DMS79 (cell line): ENCODE measurements at regions not wholly inside any gene's neighbourhood (a gene's known extent, or its start where the extent isn't known, plus 50 kb on each side); places are given as distances from the start of the nearest gene placed in this dataset.
"Not testable (repeated sequence)": the region's sequence is repeated elsewhere in the genome, so short reads cannot be mapped to it uniquely, and the experiment has no call there.

Experiments used
- DNase-seq: peaks from one replicate; lab custom pipeline; 2025; lab: John Stamatoyannopoulos, UW

GRCh38 chr14:71742485-71742884, 189.7 kb upstream of the RGS6 start:
- no peak for DNase-seq

DNA sequence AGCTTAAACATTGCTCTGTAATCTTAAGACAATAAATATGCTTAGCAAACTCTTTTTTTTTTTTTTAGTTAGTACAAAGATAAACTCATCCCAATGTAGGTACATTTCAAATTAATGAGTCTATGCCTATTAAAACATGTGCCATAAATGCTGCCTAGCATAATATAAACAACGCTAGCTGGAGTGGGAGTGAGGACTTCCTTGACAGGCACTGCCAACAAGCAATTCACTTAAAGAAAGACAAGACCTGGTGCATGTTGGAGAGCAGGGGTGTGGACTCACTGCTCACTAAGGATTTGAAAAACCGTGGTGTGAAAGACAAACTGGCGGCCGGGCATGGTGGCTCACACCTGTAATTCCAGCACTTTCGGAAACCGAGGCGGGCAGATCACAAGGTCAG, 187.2 kb upstream of the RGS6 start:
- DNase-seq, result no peak

DNA sequence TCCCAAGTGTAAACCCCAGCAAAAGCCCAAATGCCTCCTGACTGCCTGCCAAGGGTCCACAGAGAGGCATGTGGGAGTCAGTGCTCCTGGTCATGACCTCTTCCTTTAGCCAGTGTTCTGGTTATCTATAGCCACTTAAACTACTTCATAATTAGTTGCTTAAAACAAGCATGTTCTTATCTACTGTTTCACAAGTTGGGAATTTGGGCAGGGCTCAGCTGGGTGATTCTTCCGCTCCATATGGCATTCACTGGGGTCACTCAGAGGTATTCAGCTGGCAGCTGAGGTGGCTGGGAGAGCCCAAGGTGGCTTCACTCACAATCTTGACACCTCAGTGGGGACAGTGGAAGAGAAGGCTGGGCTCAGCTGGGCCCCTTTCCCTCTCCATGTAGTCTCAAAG, 184.0 kb upstream of the RGS6 start:
- no peak for DNase-seq

DNA sequence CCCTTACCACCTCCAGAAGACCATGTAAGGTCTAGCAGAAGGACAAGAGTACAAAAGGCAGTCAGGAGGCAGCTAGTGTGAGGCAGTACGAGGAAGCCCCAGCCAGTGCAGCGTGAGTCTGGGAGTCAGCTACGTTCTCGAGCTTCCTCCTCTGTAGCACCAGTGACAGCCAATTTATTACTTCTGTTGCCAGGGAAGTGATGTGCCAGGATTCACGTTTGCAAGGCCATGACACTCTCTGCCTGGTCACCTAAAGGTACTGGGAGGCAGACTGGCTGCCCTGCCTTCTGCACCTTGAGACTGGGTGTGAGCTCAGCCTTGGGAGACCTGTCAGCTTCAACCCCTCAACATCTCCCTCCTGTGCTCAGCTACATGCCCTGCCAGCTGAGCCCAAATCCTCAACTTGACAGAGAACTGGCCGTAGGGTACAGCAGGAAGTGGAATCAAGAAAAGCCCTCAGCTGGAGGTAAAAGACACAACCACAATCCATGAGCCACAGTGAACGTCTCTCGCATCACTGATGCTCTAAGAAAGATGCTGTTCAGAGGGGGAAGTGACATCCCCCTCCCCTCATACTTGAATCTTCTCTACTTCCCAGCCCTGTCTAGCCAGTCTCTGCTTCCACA, 182.5 kb upstream of the RGS6 start:
- no peak for DNase-seq

GRCh38 chr14:71751264-71751663, 181.0 kb upstream of the RGS6 start:
- DNase-seq, result no peak

DNA sequence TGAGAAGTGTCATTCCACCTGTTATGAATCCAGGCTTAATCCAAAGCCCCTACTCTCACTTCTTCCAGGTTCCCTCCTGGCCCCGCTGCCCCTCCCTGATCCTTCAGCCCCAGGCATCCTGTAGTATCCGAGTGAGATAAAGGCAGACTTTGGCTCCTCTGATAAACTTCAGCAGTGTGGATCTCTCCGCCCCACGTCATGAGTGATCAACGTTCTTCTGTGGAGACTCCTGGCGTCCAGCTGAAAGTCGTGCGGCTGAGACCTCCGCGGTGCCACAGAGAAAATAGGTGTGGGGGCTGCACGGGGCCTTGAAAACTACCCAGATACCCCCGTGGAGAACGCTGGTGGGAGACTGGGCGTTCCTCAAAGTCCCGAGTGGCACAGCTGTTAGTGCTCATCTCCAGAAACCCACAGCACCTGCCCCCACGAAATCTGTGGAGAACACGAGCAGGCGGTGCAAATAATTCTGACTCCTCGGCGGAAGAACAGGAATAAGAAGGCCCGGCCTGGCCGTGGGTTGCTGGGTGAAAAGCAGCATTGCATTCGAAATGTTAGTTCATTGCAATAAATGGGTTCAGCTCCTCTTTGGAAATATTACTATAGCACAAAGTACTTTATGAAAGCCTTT, 180.0 kb upstream of the RGS6 start:
- no peak for DNase-seq

GRCh38 chr14:71753126-71753830, 179.0 kb upstream of the RGS6 start:
- DNase-seq, result peak; percentile 94

DNA sequence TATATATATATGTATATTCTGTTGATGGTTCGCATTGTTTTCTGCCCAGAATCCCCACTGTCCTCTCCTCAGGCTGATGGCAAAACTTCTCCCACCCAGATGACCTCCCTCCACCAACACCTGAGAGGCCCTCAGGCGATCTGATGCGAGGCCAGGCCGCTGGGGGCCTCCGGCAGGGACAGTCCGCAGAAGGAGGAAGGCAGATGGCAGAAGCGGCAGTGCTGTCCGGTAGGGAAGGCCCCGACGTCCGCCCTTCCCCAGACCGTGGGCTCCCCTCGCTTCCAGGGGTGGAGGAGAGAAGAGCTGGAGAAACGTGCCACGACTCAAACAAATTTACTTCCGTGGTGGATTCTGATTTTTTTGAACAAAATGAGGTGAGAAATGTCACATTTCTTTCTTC, 178.3 kb upstream of the RGS6 start:
- no peak for DNase-seq

DNA sequence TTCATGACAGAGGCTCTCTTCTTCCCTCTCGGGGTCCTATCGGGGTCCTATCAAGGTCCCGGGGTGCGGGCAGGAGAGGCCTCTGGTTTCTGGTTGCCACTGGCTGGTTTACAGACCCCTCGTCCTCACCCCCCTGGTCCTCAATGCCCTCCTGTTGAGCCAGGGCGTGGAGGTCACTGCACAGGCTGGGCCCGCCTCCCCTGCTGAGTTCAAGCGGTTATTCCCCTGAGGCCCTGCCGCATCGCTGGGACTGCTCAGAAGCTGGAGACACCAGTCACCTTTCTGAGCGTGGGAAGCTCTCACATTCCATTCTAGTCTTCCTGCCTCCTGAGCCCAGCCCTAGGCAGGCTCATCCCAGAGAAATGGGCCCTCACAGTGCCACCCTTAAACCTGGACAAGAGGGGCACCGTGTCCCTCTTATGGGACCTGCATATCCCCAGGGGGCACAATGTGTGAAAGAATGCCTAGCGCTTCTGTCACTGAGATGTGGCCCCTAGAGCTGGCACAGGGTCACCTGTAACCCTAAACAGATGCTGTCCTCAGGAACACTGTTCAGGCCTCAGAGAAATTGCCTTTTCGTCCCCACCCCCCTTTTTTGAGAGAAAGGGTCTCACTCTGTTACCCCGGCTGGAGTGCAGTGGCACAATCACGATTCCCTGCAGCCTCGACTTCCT, 177.7 kb upstream of the RGS6 start:
- no peak for DNase-seq

GRCh38 chr14:71758229-71758951, 173.8 kb upstream of the RGS6 start:
- no peak for DNase-seq

DNA sequence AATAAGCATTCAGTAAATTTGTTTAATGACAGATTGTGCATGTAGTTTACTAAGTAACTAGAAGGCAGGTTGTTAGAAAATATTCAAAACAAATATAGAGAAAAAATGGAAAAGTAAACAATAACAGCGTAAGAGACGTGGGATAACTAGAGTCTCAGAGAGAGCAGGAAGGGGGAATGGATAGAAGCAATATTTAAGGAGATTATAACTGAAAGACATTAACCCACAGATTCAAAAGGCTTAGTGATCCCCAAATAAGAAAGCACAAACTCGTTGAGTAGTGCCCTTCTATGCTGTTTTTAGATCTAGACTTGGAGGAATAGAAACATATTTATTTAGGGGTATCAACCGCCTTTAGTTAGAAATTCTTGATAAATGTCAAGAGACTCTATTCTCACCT, 169.7 kb upstream of the RGS6 start:
- DNase-seq, result no peak

DNA sequence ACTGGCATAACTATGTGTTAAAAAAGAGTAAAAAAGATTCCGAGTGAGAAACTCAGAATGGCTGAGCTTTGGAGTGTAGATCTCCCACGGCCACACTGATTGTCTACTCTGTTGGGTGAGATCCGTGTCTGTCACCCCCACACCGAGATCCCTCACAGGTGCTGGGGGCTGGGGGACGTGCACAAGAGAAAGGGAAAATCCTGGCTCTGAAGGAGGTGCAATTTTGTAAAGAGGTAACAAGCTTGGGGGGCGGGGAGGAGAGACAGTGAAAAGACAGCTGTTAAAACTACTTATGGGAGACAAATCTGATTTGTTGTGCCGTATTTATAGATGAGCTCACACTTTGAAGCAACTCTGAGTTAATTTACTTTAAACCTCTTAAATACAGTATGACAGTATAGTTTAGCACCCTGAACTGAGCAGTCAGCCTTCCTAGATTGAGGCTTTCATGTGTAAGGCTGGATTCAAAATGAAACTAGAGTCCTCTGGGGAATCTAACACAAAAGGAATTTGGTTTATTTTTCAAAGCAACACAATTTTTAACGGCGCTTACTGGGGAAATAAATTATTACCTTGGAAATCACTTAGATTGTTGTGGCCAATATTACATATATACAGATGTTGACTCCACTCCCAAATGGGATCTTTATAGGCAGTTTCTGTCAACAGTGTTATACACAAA, 167.4 kb upstream of the RGS6 start:
- DNase-seq, result no peak

DNA sequence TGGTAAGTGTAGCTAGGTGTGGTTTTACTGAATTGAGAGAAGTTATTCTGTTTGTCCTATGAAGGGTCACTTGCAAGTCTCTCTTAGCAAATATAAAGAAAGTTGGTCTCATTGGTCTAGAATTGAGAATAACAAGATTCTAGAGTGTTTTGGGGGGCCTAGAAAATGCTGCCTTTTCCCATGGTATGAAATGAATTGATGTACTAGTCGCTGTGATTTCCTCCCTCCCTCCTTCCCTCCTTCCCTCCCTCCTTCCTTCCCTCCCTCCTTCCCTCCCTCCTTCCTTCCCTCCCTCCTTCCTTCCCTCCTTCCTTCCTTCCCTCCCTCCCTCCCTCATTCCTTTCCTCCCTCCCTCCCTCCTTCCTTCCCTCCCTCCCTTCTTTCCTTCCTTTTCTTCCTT, 166.7 kb upstream of the RGS6 start:
- DNase-seq, result no peak

GRCh38 chr14:71770431-71770830, 161.8 kb upstream of the RGS6 start:
- DNase-seq, result no peak

- not testable (repeated sequence) for DNase-seq
Observed at GRCh38 chr14:71771421-71771820, 160.8 kb upstream of the RGS6 start.

DNA sequence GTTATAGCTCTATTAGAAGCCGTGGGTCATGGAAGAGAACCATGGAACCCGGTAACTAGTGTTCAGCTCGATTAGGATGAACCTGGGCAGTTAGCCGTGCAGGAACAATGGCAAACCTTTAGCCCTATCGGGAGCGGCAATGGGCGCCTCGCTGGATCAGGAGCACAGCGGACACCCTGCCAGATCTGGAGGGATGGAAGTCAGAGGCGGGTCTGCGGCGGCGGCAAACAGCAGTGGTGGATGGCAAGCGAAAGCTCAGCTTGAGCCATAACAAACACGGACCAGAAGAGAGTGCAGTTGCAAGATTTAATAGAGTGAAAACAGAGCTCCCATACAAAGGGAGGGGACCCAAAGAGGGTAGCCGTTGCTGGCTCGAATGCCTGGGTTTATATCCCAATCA, 160.2 kb upstream of the RGS6 start:
- not testable (repeated sequence) for DNase-seq

DNA sequence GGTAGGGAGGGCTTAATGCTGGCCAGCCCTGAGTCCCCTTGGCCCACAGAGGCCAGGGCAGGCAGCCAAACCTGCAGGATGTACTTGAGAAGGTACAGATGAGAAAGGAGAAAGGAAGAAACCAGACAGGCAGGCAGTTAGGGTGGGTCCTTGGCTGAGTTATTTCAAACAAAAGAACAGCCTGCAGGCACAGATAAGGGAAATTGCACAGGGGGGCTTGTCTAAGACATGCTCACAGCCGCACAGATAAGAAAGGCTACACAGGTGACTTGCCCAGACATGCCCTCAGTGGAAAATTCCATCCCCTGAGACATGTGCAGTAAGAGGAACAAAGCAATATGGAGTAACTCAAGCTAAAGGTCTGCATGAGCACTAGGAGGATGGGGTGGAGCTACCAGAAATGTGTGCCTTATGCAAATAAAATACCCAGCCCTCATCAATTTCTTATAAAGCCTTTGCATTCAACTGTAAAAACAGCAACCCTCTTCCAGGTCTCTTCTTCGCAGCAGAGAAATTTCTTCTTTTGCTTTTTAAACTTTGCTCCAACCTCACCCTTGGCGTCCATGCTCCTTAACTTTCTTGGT, 158.2 kb upstream of the RGS6 start:
- no peak for DNase-seq

DNA sequence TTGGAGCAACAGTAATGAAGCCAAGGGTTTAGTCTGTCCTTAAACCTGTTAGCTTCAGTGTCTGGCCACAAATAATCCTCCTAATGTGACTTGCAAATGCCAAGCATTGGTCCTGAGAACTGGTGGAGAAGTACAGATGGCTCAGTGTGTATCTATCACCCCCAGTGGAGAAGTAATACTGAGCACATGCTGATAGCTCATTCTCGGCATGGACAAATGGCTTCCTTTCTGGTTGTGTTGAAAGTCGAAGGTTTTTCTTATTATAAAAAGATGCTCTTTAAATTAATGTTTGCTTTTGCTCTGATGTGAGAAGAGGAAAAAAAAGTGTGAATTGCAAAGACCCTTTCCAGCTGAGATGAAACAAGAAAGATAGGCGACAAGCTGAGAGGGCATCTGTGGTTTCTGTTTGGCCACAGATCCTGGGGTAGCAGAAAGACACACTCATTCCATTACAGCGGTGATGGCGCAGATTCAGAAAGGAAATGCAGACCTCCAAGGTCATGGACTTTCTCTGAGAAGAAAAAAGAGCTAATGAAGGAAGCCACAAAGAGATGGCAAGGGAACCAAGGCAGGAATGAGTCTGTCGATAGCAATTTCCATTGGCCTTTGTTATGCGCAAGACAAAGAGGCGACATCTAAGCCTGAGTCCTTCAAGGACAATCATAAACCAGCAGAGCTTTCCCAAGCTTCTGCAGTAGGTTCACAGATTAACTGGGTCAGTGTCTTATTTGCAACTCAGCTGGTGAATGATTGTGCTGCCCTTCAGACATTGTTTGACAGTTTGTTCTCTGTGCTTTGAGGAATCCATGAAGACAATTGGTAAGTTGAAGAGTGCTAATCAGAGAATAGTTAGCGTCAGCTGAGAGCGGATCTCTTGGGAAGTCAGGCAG, 155.5 kb upstream of the RGS6 start:
- DNase-seq, result no peak

DNA sequence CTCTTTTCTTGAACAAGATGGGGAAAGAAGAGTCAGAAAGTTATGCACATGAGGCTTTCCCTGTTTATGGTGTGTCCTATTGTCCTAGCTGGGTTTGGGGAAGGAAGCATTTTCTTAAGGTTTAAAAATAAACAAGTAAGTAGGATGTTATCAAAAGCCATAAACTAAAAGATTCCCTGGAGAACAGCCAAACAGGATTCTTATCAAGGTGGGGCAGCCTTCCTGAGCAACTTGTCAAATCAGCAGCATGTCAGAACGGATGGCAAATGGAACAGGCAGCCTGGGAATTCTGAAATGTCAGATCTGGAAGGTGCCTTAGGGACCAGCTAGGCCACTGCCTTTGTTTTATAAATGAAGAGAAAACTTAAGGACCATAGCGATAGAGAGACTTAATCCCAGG, 152.2 kb upstream of the RGS6 start:
- DNase-seq, result no peak

DNA sequence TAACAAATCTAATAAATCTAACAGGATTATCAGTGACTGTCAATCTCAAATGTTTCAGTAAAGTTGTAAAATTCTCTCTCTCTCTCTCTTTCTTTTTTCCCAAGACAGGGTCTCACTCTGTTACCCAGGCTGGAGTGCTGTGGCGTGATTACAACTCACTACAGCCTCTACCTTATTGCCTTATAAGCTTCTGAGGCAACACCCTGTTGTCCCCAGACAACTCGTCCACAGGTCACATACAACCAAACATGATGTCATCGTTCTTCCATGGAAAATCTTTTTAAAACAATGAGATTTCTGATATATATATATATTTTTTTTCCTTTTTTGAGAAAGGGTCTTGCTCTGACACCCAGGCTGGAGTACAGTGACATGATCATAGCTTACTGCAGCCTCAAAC, 151.4 kb upstream of the RGS6 start:
- DNase-seq, result no peak
